HEK293T (cell line): ENCODE measurements at regions not wholly inside any gene's neighbourhood (a gene's known extent, or its start where the extent isn't known, plus 50 kb on each side); places are given as distances from the start of the nearest gene placed in this dataset.
"Not testable (repeated sequence)": the region's sequence is repeated elsewhere in the genome, so short reads cannot be mapped to it uniquely, and the experiment has no call there.

Experiments used
- ARNT ChIP-seq: fragments of 450-650 bp; IDR thresholded peaks from 2 replicates; pipeline ENCODE4 v1.6.1; 2017; ENCODE audit warnings: mild to moderate bottlenecking
- ELF4 ChIP-seq: fragments of 450-650 bp; IDR thresholded peaks from 2 replicates; pipeline ENCODE4 v1.6.1; 2017; ENCODE audit warnings: antibody characterized with exemption
- HDGF ChIP-seq: fragments of 450-650 bp; IDR thresholded peaks from 2 replicates; pipeline ENCODE4 v1.6.1; 2017; ENCODE audit warnings: antibody characterized with exemption, borderline replicate concordance
- L3MBTL2 ChIP-seq: fragments of 450-650 bp; conservative IDR thresholded peaks from 2 replicates; pipeline ENCODE4 v1.6.1; 2016; ENCODE audit warnings: mild to moderate bottlenecking
- PKNOX1 ChIP-seq: fragments of 450-650 bp; IDR thresholded peaks from 2 replicates; pipeline ENCODE4 v1.6.1; 2016
- SP1 ChIP-seq: fragments of 450-650 bp; IDR thresholded peaks from 2 replicates; pipeline ENCODE4 v1.6.1; 2017
- SUZ12 ChIP-seq: fragments of 450-650 bp; IDR thresholded peaks from 2 replicates; pipeline ENCODE4 v1.6.1; 2016; ENCODE audit warnings: mild to moderate bottlenecking
- TARDBP ChIP-seq: fragments of 450-650 bp; IDR thresholded peaks from 2 replicates; pipeline ENCODE4 v1.6.1; 2016
- ZNF384 ChIP-seq: fragments of 450-650 bp; IDR thresholded peaks from 2 replicates; pipeline ENCODE4 v1.6.1; 2016

DNA sequence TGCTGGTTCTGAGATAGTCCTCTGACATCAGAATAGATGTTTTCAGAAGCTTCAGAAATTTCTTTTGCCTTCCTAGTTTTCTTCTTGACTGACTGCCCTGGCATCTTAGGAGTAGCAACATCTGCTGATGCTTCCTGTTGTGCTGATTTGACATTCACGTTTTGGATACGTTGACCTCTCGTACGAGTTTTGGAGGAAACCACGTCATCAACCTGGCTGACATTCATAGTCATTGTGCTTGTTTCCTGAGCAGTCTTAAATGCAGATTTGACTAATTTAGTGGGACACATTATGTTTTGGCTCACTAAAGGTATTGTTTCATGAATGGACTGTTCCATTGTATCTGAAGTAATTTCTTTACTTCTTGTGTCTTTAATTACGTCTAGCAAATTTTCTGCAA lies 86.2 kb downstream of the TBR1 start:
- TF ChIP-seq TARDBP, L3MBTL2, SP1, HDGF, ELF4, SUZ12, ZNF384, ARNT, PKNOX1: not testable (repeated sequence)
